ENCODE measurements at regions not wholly inside any gene's neighbourhood (a gene's known extent, or its start where the extent isn't known, plus 50 kb on each side); places are given as distances from the start of the nearest gene placed in this dataset.
"Not testable (repeated sequence)": the region's sequence is repeated elsewhere in the genome, so short reads cannot be mapped to it uniquely, and the experiment has no call there.

DNA sequence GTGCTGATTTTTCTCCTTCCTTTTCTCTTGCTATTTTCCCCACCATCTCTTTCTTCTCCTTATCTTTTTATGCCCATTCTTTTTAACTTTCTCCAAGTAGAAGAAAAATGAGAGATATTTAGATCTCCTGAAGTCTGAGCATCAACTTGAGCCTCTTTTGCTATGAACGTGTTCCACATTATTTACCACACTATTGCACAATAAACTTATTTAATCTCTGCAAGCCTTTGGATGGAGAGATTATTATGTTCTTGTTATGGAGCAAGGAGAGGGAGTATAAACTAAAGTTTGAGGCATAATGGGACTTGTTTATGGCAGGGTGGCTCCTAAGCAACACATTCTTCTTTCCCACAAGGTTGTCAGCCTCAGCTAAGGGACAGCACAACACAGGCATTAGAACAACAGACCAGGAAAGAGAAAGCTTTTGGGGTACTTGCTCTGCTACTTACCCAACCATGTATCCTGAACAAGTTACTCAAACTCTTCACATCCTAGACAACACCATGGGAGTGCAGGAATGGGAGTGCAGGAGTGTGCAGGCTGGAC lies 365.5 kb upstream of the BOD1L1 start:
- no peak for DNase-seq (ENCODE audit: extremely low spot score in 2 of 2)
- Histone ChIP-seq H3K36me3 (no peaks in the 10 kb centered on the region), H3K9me3 (no peaks in the 10 kb centered on the region), H3K27me3 (no peaks in the 10 kb centered on the region), H3K4me3 (no peak overlapping the region), H3K4me1 (no peaks in the 10 kb centered on the region), H3K27ac (no peak overlapping the region)
- TF ChIP-seq, protein P1, sequence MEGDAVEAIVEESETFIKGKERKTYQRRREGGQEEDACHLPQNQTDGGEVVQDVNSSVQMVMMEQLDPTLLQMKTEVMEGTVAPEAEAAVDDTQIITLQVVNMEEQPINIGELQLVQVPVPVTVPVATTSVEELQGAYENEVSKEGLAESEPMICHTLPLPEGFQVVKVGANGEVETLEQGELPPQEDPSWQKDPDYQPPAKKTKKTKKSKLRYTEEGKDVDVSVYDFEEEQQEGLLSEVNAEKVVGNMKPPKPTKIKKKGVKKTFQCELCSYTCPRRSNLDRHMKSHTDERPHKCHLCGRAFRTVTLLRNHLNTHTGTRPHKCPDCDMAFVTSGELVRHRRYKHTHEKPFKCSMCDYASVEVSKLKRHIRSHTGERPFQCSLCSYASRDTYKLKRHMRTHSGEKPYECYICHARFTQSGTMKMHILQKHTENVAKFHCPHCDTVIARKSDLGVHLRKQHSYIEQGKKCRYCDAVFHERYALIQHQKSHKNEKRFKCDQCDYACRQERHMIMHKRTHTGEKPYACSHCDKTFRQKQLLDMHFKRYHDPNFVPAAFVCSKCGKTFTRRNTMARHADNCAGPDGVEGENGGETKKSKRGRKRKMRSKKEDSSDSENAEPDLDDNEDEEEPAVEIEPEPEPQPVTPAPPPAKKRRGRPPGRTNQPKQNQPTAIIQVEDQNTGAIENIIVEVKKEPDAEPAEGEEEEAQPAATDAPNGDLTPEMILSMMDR (IDR thresholded peaks at IDR 0.05), result no peak
- no peak for TF ChIP-seq POLR2A (IDR thresholded peaks at IDR 0.05)
- TF ChIP-seq POLR2AphosphoS5 (IDR thresholded peaks at IDR 0.05; ENCODE audit: insufficient read depth in 1 of 2, low read depth in 1 of 2), result no peak
- intact Hi-C loops (cut with DNase I), result no loop called here

- H3K9me3 ChIP-seq, result no peaks in the 10 kb centered on the region
- TF ChIP-seq POLR2A (IDR thresholded peaks at IDR 0.05), result no peak
- TF ChIP-seq, protein P1 (IDR thresholded peaks at IDR 0.05), result no peak
- no peak for TF ChIP-seq POLR2AphosphoS5 (IDR thresholded peaks at IDR 0.05; ENCODE audit: insufficient read depth in 1 of 2, low read depth in 1 of 2)
- H3K4me3 ChIP-seq, result no peak overlapping the region
- intact Hi-C loops (cut with DNase I), result no loop called here
- no peak overlapping the region for H3K27ac ChIP-seq
- no peak for DNase-seq (ENCODE audit: extremely low spot score in 2 of 2)
- no peaks in the 10 kb centered on the region for H3K27me3 ChIP-seq
- H3K36me3 ChIP-seq, result no peaks in the 10 kb centered on the region
- no peaks in the 10 kb centered on the region for H3K4me1 ChIP-seq
Measured at GRCh38 chr4:13994016-13994415, 366.5 kb upstream of the BOD1L1 start.

DNA sequence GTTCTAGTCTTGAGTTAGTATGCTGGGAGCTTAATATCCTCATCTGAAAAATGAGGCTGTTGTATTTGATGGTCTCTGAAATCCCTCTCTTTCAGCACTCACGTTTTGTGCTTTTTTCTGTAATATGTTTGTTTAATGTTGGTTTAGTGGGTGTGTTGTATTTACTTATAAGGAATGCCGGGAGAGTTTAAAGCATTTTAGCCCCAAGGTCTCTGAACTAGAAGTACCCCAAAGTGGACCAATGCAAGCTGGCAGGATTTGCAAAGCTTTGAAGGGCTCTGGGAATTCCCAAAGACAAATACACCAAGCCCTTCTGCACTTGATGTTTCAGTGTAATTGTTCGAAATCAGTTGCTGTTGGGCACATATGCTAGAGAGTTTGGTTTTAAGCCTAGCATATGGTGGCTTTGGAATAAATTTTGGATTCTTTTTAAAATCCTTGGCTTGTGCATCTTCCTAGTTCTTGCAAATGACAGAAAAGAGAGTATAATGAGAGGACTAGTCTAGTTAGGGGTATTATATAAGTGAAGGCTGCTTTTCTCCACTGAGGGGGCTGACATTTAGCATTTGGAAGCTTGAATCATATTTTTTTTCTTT lies 371.4 kb upstream of the BOD1L1 start:
- Histone ChIP-seq H3K27me3 (no peaks in the 10 kb centered on the region), H3K36me3 (no peaks in the 10 kb centered on the region), H3K4me1 (no peaks in the 10 kb centered on the region), H3K9me3 (no peaks in the 10 kb centered on the region), H3K27ac (no peak overlapping the region), H3K4me3 (no peak overlapping the region)
- no peak for DNase-seq (ENCODE audit: extremely low spot score in 2 of 2)
- no peak for TF ChIP-seq POLR2AphosphoS5 (IDR thresholded peaks at IDR 0.05; ENCODE audit: insufficient read depth in 1 of 2, low read depth in 1 of 2)
- TF ChIP-seq, protein P1 (IDR thresholded peaks at IDR 0.05), result no peak
- no peak for TF ChIP-seq POLR2A (IDR thresholded peaks at IDR 0.05)
- intact Hi-C loops (cut with DNase I), result no loop called here

GRCh38 chr4:14000091-14000814 lies 372.7 kb upstream of the BOD1L1 start:
- no peak overlapping the region for H3K4me3 ChIP-seq
- no peaks in the 10 kb centered on the region for H3K9me3 ChIP-seq
- intact Hi-C loops (cut with DNase I), result no loop called here
- TF ChIP-seq POLR2A (IDR thresholded peaks at IDR 0.05), result no peak
- TF ChIP-seq, protein P1 (IDR thresholded peaks at IDR 0.05), result no peak
- no peak for TF ChIP-seq POLR2AphosphoS5 (IDR thresholded peaks at IDR 0.05; ENCODE audit: insufficient read depth in 1 of 2, low read depth in 1 of 2)
- H3K36me3 ChIP-seq, result no peaks in the 10 kb centered on the region
- H3K27ac ChIP-seq, result no peak overlapping the region
- no peak for DNase-seq (ENCODE audit: extremely low spot score in 2 of 2)
- H3K27me3 ChIP-seq, result no peaks in the 10 kb centered on the region
- H3K4me1 ChIP-seq, result no peaks in the 10 kb centered on the region

GRCh38 chr4:14002331-14002730 lies 374.8 kb upstream of the BOD1L1 start:
- H3K36me3 ChIP-seq; DNase-seq (ENCODE audit: extremely low spot score in 2 of 2); H3K4me3 ChIP-seq; H3K27ac ChIP-seq; H3K9me3 ChIP-seq; H3K4me1 ChIP-seq; intact Hi-C loops (cut with DNase I); H3K27me3 ChIP-seq: not testable (repeated sequence)

All from vagina (tissue), 2 donors.